Body of pancreas (tissue), 4 donors: ENCODE measurements at regions not wholly inside any gene's neighbourhood (a gene's known extent, or its start where the extent isn't known, plus 50 kb on each side); places are given as distances from the start of the nearest gene placed in this dataset.

Experiments
- ATAC-seq: fragments of 150-250 bp; one replicate; pipeline ENCODE4 v1.9.1; 2016
- DNase-seq, 4 donors: peaks; one replicate each; pipeline ENCODE4 v3.0.0-alpha.2; 2019
- H3K27ac ChIP-seq, 4 donors: fragments of 200-600 bp; sonication (generic); 1 replicate in 3 of 4; 2 replicates in 1 of 4; pipeline versions ENCODE4 v1.5.1 to v1.6.1; 2016 to 2019; ENCODE audit warnings: mild to moderate bottlenecking in 1 of 4, mixed read lengths in 1 of 4, moderate library complexity in 1 of 4
- H3K27me3 ChIP-seq, 2 donors: fragments of 200-600 bp; sonication (generic); one replicate each; pipeline ENCODE4 v1.6.0; 2016; ENCODE audit warnings: mild to moderate bottlenecking in 1 of 2
- H3K36me3 ChIP-seq, 2 donors: fragments of 200-600 bp; sonication (generic); replicated peaks in 1 of 2; 2 replicates each; pipeline ENCODE4 v1.5.1; 2016; ENCODE audit warnings: low read depth in 2 of 2; ENCODE audit not compliant: insufficient read depth in 1 of 2
- H3K4me1 ChIP-seq: fragments of 200-600 bp; sonication (generic); one replicate; pipeline ENCODE4 v1.6.0; 2016
- H3K4me3 ChIP-seq, 2 donors: fragments of 200-600 bp; sonication (generic); 1 replicate in 1 of 2; 2 replicates in 1 of 2; pipeline ENCODE4 v1.5.1; 2016 to 2019
- H3K9me3 ChIP-seq, 3 donors: fragments of 200-600 bp; sonication (generic); 1 replicate in 2 of 3; 2 replicates in 1 of 3; pipeline ENCODE4 v1.5.1; 2016
- CTCF ChIP-seq, 7 experiments: fragments of 450-650 bp in 4 of 7; fragments of 200-600 bp in 3 of 7; sonication (generic) in 3 of 7; IDR thresholded peaks; one replicate each; pipeline ENCODE4 v1.5.1; 2016 to 2019; ENCODE audit warnings: antibody characterized with exemption in 7 of 7
- POLR2A ChIP-seq, 3 donors: fragments of 450-650 bp; IDR thresholded peaks; one replicate each; pipeline ENCODE4 v1.6.1; 2016; ENCODE audit warnings: antibody characterized with exemption in 3 of 3, mild to moderate bottlenecking in 2 of 3
- WGBS, 2 donors: methylation state at CpG; one replicate each; pipeline ENCODE4 v1.1.5; 2017; 5-methylcytosine and 5-hydroxymethylcytosine counted together
- intact Hi-C: fragments of 100-400 bp; cut with DNase I; formaldehyde crosslinking; loops from one replicate; pipeline ENCODE4 v1.15.1; 2023

- H3K27ac ChIP-seq = no peak overlapping the region
- TF ChIP-seq POLR2A (IDR thresholded peaks at IDR 0.05) (no peak), CTCF (IDR thresholded peaks at IDR 0.05) (no peak)
- ATAC-seq = no peak
- WGBS, 2 donors = 52 to 58% methylated on average over 4 of the region's 4 CpGs
- no peak for DNase-seq
- no peaks in the 10 kb centered on the region for H3K27me3 ChIP-seq
- H3K4me3 ChIP-seq = no peak overlapping the region
- no peaks in the 10 kb centered on the region for H3K36me3 ChIP-seq
- H3K4me1 ChIP-seq = no peaks in the 10 kb centered on the region
- intact Hi-C loops = no loop called here
- H3K9me3 ChIP-seq = no peaks in the 10 kb centered on the region
Observed at GRCh38 chr20:55544638-55545037, 460.7 kb downstream of the CBLN4 start.

- TF ChIP-seq POLR2A (IDR thresholded peaks at IDR 0.05) (no peak), CTCF (IDR thresholded peaks at IDR 0.05) (no peak)
- 49 to 59% methylated on average over 3 of the region's 3 CpGs for WGBS, 2 donors
- Histone ChIP-seq H3K4me1 (no peaks in the 10 kb centered on the region), H3K27me3 (no peaks in the 10 kb centered on the region), H3K4me3 (no peak overlapping the region), H3K27ac (no peak overlapping the region), H3K36me3 (no peaks in the 10 kb centered on the region), H3K9me3 (no peaks in the 10 kb centered on the region)
- DNase-seq = no peak
- ATAC-seq = no peak
- intact Hi-C loops = no loop called here
Observed at GRCh38 chr20:55540486-55540885, 464.8 kb downstream of the CBLN4 start.

- no peak for DNase-seq
- Histone ChIP-seq H3K4me3 (no peak overlapping the region), H3K27me3 (no peaks in the 10 kb centered on the region), H3K9me3 (no peaks in the 10 kb centered on the region), H3K27ac (no peak overlapping the region), H3K36me3 (no peaks in the 10 kb centered on the region), H3K4me1 (no peaks in the 10 kb centered on the region)
- no peak for ATAC-seq
- intact Hi-C loops = no loop called here
- 68 to 88% methylated on average over 1 of the region's 1 CpG for WGBS, 2 donors
- TF ChIP-seq CTCF (IDR thresholded peaks at IDR 0.05) (no peak), POLR2A (IDR thresholded peaks at IDR 0.05) (no peak)
Observed at GRCh38 chr20:55540013-55540412, 465.3 kb downstream of the CBLN4 start.

- H3K4me3 ChIP-seq = no peak overlapping the region
- no peak overlapping the region for H3K27ac ChIP-seq
- H3K27me3 ChIP-seq = no peaks in the 10 kb centered on the region
- intact Hi-C loops = no loop called here
- DNase-seq = no peak
- no peaks in the 10 kb centered on the region for H3K36me3 ChIP-seq
- TF ChIP-seq POLR2A (IDR thresholded peaks at IDR 0.05) = no peak
- no peak for TF ChIP-seq CTCF (IDR thresholded peaks at IDR 0.05)
- no peaks in the 10 kb centered on the region for H3K9me3 ChIP-seq
- no peaks in the 10 kb centered on the region for H3K4me1 ChIP-seq
- no peak for ATAC-seq
- WGBS, 2 donors = 67 to 80% methylated on average over 1 of the region's 1 CpG
Observed at GRCh38 chr20:55538261-55538908, 466.9 kb downstream of the CBLN4 start.

- DNase-seq (no peak), ATAC-seq (no peak)
- H3K27me3 ChIP-seq = no peaks in the 10 kb centered on the region
- 45 to 47% methylated on average over 7 of the region's 7 CpGs for WGBS, 2 donors
- no peaks in the 10 kb centered on the region for H3K9me3 ChIP-seq
- H3K4me3 ChIP-seq = no peak overlapping the region
- no peaks in the 10 kb centered on the region for H3K36me3 ChIP-seq
- no peak overlapping the region for H3K27ac ChIP-seq
- intact Hi-C loops = no loop called here
- H3K4me1 ChIP-seq = no peaks in the 10 kb centered on the region
- no peak for TF ChIP-seq CTCF (IDR thresholded peaks at IDR 0.05)
- TF ChIP-seq POLR2A (IDR thresholded peaks at IDR 0.05) = no peak
Observed at GRCh38 chr20:55535366-55535765, 470.0 kb downstream of the CBLN4 start.
